SIG-M5 treated with dmso at 0.1 percent for 504 hours (cell line): ENCODE measurements at regions not wholly inside any gene's neighbourhood (a gene's known extent, or its start where the extent isn't known, plus 50 kb on each side); places are given as distances from the start of the nearest gene placed in this dataset.

Source experiments
- DNase-seq: peaks from one replicate; lab custom pipeline; 2025; ENCODE audit not compliant: unreplicated experiment; lab: John Stamatoyannopoulos, UW

DNA sequence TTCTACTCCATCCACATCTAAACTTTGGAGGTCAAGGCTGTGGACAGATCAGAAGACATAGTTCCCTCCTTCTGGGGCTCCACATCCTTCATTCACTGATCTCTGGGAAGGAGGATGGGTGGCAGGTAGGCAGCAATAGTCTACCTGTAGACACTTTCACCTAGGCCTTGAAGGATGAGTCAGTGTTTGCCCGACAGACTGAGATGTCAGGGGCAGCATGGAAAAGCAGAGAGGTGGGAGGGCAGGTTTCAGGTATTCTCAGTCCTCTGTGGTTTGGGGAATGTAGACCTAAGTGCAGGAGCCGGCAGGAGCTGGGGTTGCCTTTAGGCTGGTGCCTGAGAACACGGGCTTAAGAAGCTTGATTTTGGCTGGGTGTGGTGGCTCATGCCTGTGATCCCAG, 171.9 kb upstream of the ZNF267 start:
- DNase-seq = no peak

DNA sequence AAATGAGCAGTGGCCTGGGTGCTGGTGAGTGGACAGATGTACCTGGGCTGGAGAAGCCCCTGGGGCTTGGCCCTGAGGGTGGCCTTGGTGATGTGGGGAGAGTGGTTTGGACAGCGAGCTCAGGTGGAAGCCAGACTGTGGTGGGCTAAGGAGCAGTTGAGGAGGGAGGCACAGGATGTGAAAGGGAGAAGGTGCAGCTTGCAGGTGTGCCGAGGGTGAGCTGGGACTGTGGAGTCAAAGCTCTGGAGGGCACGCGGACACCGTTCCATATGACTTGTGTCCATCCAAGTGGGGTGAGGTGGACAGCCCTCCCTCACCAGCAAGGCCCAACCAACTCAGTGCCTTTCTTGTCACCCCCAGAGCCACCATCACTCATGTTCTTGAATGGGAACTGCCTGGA, 170.8 kb upstream of the ZNF267 start:
- DNase-seq = no peak

DNA sequence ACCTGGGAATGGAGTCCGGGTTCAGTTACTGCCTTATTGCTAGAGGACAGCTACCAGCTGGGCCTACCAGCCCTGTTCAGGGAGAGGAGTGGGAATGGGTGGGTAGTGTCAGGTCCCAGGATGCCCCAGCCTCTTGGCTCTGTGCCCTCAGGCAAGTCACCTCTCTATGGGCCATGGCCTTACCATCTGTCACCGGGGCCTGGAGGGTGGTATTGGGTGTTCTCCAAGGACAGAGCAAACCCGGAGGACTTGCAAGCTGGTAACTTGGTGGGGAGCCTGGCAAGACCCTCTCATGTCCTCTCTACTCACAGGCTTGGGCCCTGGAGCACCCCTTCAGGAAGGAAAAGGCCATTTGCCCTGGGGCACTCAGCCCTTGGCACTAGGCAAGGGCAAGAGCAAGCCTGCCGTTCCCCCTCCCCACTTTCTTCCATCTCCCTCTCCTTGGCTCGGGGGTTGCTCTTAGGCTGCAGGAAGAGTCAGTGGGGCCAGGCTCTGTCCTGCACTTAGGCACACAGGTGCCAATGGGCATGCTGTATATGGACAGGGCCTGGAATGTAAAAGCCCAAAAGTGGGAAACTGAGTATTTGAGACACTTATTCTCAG, 170.0 kb upstream of the ZNF267 start:
- DNase-seq = no peak

DNA sequence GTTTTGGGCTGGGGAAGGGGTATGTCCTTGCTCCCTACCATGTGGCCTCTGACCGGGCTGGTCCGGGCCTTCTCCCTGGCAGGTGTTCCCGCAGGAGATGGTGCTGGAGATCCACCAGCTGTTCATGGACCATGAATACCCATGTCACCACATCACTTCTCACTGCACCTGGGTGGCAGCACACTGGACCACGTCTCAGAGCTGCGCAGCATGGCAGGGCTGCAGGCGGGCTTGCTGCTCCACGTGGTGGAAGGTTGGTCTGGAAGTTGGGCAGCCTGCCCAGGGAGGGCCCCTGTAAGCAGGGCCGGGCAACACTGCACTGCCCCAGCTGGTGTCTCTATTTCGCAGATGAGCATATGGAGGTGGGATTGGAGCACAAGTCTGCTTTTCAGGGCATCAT, 169.5 kb upstream of the ZNF267 start:
- DNase-seq = no peak

DNA sequence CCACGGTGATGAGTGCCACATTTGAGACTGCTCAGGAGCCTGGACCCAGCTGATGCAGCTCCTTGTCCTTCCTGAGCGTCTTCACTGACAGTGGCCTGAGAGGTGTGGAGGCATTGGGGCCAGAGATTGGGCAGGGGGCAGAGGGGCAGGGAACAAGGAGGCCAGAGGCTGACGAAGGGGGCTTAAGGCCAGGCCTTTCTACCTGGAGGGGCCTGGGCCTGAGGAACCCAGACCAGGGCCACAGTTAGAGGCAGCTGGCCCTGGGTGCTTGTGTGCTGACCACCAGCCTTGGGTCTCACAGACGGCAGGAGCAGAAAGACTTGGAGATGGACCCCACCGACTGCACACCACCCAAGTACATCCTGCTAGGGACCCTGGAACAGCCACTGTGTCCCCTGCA, 168.2 kb upstream of the ZNF267 start:
- DNase-seq = no peak

DNA sequence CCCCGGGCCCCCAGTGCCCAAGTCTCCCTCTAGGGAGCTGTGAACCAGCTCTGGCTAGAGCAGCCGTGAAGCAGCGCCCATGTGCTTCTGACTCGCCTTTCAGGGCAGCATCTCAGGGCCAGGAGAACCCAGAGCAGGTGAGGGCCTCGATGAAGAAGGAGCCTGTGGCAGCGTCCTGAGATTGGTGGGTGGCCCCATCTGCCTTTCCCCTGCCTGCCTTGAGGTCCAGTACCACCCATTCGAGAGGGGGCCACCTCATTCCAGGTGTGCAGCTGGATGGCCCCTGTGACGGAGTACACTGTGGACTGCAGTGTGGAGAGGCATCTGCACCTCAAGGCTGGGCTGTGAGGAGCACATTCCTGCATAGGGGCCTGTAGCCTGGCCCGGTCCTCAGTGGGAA, 167.3 kb upstream of the ZNF267 start:
- no peak for DNase-seq

DNA sequence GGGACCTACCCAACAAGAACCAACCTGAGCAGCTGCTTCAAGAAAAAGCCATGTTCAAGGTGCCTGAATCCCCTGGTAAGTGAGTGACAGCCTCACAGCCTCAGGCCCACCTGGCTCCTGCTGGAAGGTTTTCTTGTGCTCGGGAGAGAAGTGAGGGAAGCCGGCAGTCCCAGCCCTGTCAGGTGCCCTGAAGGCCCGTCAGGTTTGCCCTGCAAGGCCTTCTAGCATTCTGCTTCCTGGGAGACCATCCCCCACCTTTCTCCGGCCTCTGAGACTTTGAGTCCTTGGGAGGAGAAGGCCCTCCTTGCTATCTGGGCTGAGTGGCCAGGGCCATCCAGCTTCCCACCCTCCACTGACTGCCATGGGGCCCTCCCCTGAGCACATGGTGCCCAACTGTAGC, 166.7 kb upstream of the ZNF267 start:
- no peak for DNase-seq

DNA sequence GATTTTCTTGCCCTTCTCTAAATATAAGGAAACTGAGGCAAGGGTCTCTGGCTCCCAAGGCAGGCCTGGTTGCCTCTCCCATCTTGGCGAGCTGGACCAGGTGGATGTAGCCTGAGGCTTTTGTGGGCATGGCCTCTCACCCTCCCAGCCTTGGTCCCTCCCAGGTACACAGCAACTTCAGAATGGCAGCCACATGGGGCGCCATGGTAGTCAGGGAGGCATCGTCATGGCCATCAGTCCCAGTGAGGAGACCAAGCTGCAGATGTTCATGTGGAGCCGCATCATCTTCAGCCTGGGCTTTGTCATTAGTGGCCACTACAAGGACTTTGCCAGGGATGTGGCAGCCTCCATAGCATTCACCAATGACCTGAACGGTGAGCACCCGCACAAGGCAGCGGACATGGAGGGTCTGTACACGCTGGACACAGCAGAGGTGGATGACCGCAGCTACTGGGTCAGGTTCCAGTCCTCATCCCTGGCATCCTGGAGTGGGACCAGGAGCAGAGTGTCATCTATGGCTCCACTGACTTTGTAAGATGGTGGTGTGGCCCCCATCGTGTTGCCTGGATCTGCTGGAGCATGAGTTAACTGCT, 165.8 kb upstream of the ZNF267 start:
- DNase-seq = no peak

DNA sequence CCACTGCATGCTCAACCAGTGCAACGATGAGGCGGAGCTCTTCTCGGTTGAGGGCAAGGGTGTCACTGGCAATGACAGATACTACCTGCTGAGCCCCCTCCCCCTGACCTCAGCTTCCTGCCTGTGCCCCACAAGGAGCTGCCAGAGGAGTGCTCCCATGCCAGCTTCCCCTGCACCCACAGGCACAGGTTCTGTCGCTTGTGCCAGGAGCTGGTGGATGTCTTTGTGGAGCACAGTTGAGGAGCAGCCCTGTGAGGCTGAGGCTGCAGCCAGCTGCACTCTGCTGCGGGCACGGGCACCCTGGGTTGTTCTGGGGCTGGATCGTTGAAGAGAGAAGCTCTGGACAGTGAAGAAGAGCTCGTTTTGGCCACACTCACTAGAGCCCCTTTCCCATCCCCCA, 165.3 kb upstream of the ZNF267 start:
- DNase-seq = no peak

DNA sequence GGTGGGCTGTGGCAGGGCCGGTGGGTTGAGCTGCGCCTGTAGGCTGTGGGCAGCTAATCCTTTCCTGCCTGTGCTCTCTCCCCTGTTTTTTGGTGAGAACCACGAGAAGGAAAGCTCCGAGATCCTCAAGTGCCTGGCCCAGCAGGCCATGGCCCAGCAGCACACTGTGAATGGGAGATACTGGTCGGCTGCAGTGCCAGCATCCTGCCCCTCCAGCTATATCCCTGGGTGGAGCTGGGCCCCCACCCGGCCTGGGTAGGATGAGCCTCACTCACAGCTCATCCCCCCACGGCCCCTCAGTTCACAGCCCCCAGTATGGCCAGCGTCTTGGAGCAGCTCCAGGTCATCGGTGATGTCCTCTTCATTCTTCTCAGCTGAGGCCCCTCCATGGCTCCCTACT, 164.4 kb upstream of the ZNF267 start:
- DNase-seq = no peak

DNA sequence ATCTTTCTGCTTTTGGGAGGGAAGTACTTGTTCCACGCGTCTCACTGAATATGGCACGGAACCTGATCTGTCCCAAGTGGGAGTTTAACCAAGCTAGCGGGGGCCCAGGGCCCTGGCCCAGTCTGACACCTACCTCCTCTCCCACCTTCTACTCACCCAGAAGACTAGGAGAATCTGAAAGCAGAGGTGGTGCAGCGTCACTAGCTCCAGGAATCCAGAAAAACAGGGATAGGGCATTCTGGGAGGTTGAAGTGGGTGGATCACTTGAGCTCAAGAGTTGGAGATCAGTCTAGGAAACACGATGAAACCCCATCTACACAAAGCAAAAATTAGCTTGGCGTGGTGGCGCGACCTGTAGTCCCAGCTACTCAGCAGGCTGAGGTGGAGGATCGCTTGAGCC, 163.5 kb upstream of the ZNF267 start:
- no peak for DNase-seq

DNA sequence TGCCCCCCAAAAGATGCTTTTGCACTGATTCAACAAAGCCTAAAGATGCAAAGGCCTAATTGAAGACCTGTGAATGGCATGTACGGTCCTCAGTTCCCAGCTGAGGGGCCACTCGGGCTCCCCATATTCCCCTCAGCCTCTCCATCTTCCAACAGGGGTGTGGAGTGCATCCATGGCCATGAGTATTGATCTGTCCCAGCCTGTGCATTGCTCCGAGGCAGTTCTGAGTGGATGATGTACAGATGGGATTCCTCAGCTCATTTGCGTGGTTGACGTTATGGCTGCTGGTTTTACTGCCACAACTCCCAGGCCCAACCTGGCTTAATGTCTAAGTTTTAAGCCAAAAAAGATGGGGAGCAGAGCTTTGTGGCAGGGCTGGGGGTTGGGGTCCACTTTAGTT, 162.7 kb upstream of the ZNF267 start:
- no peak for DNase-seq

DNA sequence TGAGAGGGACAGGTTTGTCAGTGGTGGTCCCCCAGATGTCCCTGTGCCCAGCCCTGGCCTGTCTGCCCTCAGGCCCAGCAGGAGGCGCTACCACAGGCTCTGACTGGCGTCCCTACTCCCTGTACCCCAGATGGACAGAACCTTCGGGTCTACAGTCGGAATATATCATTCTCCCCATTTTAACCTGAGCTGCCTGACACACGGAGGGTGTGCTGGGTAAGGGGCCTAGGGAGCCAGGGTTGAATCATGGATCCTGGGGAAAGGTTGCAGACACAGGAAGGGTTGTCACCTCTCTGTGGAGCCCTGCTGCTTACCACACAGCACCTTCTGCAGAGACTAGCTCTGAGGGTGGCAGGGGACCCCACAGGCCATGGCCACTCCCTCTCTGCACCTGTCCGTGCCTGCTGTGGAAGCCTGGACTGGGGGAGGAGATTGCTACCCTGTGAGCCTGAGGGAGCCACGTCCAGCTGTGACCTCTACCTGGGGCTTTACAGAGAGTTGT, 162.2 kb upstream of the ZNF267 start:
- DNase-seq = no peak

DNA sequence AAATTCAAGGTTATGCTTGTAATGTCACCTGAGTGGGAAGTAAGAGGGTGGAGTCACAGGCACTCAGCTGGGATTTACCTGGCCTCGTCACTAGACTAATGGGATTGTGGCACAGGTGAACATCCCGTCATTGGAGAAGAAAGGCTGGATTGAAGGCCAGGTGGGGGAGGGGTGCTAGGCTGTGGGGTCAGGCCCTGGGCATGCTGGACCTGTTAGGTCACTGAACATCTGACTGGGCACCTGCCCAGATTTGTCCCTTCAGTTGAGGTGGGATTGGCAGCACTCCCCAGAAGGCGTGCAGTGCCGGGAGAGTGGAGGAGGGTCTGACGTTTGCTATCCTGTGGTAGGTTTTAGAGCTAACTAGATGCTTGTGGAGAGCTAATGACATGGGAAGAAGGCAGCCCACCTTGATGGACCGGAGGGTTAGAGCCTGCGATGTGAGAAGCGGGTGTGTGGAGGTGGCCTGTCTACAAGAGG, 161.5 kb upstream of the ZNF267 start:
- DNase-seq = no peak

DNA sequence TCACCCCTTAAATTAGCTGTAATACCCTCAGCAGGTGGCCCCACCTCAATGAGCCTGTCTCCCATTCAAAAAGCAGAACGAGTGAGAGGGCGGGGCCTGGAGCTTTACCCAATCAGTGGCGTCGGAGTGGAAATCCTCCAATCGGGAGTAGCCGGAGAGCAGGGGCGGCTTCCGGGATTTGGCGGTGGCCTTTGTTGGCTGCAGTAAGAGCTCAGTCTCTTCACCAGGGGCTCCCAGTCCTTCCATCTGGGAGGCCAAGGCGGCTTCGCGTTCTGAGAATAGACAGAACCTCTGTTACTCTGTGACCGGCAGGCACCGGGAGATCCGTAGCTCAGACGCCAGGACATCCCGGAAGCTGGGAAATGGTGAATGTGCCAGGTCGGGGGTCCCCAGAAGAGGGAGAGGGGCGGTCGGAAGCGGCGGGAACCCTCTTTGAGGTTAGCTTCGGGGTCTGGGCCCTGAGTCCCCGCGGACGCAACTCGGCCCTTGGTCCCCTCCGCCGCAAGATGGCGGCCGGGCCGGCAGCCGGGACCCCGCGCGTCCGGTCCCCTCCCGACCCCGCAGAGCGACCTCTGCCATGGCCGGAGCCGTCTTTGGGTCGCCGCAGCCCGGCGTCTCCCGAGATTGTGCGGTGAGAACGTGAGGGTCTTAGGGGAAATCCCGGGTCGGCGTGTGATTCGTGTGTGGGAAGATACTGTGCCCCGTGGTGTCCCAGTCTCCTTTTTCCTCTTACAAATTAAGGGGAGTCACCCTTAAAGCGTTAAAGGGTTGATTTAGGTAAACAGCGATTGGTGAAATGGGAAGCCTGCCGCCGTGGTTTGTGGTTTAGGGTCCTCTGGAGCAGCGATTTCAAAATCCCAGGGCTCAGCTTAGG, 160.3 kb upstream of the ZNF267 start:
- DNase-seq = peak; percentile 89

DNA sequence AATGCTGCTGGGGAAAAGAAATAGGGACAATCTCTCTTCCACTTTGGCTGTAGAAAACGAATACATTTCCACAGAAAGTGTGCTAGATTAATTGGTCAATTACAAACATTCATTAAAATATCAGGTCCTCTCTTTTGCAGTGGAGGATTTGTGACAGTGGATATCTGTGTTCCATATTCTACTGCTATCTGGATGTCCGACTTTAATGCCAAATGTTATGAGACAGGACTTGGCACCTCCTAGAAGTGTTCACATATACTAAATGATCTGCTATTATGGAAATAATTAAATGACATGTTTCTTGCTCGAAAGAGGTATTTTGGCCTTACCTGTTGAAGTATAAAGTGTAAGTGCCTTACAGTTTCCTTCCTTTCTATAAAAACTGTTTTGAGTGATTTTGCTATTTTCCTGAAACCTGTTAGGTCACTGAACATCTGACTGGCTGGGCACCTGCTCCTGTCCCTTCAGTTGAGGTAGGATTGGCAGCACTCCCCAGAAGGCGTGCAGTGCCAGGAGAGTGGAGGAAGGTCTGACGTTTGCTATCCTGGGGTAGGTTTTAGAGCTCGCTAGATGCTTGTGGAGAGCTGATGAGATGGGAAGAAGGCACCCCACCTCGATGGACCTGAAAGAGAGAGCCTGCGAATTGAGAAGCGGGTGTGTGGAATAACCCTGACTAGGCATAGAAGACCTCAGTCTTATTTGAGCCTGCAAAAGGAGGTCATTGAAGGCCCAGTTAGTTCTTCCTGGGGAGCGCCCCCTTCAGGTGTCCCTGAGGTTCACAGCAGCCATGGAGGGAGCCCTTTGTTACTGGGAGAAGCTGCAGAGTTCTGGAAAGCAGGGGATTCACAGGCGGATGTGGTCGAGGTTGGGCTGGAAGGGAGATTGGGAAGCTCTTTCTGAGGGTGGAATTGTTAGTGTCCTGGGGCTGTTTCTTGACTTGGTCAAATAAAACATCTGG, 159.4 kb upstream of the ZNF267 start:
- DNase-seq = no peak

DNA sequence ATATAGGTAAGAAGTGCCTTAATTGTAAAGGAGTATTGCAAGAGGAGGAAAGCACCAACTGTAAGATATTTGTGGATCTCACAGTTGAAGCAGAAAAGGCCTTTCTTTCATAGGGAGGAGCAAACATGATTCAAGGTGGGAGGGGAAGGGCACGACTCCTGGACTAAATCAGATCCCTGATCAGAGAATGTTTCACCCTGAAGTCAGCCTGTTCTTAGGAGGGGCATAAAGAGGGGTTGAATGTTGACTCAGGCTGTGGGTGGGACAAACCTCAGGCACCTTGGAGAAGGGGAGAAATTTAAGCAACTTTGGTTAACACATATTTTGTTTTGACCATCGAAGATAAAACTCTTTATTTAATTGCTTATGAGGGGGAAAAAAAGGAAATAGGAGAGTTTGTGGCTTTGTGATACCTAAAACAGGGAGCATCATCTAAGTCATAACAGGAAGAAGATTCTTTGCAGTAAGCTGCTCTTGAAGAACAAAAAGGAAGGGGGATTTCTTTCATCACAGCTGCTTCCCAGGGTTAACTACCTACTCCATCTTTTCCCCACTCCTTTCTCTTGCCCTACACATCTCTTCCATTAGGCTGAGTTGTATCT, 158.6 kb upstream of the ZNF267 start:
- peak; percentile 39 for DNase-seq

DNA sequence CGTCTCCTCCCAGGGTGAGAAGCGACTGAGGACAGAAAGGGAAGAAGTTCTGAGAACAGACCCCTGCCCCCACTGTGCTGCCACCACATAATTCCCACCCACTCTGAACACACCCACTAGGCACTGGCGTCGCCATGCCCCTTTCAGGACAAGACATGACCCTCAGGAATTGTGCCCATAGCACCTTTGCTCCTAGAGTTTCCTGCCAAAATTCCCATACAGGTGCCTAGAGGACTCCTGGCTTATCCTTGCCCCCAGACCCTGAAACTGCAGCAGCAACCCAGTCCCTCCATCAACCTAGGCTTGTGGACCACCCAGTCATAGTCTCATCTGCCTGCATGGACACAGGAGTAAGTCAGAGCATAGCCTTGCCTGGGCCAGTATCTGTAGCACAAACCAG, 157.7 kb upstream of the ZNF267 start:
- no peak for DNase-seq

DNA sequence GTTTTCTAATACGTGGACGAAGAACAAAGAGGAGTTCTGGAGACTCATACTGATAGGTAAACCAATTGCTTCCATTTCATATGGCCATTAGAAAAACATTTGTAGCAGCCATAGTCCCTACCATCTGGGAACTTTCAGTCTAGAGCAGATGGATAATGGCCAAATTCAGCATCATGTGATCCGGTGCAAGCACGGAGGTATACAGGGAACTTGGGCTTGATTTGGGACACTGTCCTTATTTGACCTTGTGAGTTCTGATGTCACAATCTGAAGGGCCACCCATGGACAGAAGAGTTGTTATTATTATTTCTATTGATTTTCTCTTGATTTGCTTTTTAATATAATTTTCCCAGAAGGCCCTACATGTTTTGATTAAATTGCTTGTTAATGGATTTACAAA, 154.6 kb upstream of the ZNF267 start:
- no peak for DNase-seq

DNA sequence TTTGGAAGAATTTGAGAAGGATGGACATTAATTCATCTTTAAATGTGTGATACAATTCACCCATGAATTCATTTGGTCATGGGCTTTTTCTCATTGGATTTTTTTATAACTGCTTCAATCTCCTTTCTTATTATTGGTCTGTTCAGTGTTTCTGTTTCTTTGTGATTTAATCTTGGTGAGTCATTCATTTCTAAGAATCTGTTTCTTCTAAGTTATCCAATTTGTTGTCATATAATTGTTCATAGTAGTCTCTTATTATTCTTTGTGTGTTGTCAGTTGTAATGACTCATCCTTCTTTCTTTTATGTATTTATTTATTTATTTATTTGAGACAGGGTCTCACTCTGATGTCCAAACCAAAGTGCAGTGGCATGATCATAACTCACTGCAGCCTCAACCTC, 146.1 kb upstream of the ZNF267 start:
- no peak for DNase-seq

DNA sequence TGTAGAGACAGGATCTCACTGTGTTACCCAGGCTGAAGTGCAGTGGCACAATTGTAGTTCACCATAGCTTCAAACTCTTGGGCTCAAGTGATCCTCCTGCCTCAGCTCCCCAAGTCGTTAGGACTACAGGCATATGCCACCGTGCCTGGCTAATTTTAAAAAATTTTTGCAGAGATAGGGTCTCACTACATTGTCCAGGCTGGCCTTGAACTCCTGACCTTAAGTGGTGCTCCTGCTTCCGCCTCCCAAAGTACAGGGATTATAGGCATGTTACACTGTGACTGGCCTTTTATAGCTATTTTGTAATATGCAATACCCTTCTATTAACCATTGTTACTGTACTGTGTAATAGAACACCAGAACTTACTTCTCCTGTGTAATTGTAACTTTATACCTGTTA, 139.3 kb upstream of the ZNF267 start:
- no peak for DNase-seq
